CD8-positive, alpha-beta memory T cell (primary cell): ENCODE measurements at regions not wholly inside any gene's neighbourhood (a gene's known extent, or its start where the extent isn't known, plus 50 kb on each side); places are given as distances from the start of the nearest gene placed in this dataset.

Experiments
- CTCF ChIA-PET: fragments of 350-600 bp; sonication (Branson Sonifier 250); formaldehyde crosslinking; loops from one replicate; lab custom pipeline; 2021; ENCODE audit warnings: antibody characterized with exemption; lab: Charles Lee
- POLR2A ChIA-PET: fragments of 350-600 bp; sonication (Branson Sonifier 250); formaldehyde crosslinking; loops from one replicate; lab custom pipeline; 2021; ENCODE audit warnings: antibody characterized with exemption; lab: Charles Lee
- DNase-seq, 5 donors: peaks; one replicate each; pipeline versions ENCODE4 v3.0.0 to v3.0.0-alpha.2; 2020 to 2022; ENCODE audit warnings: mixed read lengths in 1 of 5
- H3K27ac ChIP-seq: one replicate; pipeline ENCODE4 v1.7.0; 2013; ENCODE audit warnings: low read depth, mild to moderate bottlenecking, low read length, moderate library complexity
- H3K27me3 ChIP-seq: 2 replicates; pipeline ENCODE4 v1.7.0; 2013; ENCODE audit warnings: low read length, mild to moderate bottlenecking; ENCODE audit not compliant: insufficient read depth, poor library complexity, severe bottlenecking
- H3K36me3 ChIP-seq: 2 replicates; pipeline ENCODE4 v1.7.0; 2013; ENCODE audit warnings: mild to moderate bottlenecking, low read length, moderate library complexity; ENCODE audit not compliant: insufficient read depth
- H3K4me1 ChIP-seq: 2 replicates; pipeline ENCODE4 v1.7.0; 2013; ENCODE audit warnings: mild to moderate bottlenecking, low read length, moderate library complexity; ENCODE audit not compliant: insufficient read depth
- H3K4me3 ChIP-seq: 2 replicates; pipeline ENCODE4 v1.7.0; 2013; ENCODE audit warnings: mild to moderate bottlenecking, low read length
- H3K9me3 ChIP-seq: 2 replicates; pipeline ENCODE4 v1.7.0; 2013; ENCODE audit warnings: mild to moderate bottlenecking, low read length
- H3K27ac Mint-ChIP-seq, 8 donors: one replicate each; pipeline ENCODE4 v1.8.0; 2020 to 2021; ENCODE audit warnings: mixed read lengths in 8 of 8, mild to moderate bottlenecking in 6 of 8, inconsistent platforms in 3 of 8, moderate library complexity in 3 of 8
- H3K27me3 Mint-ChIP-seq, 2 donors: one replicate each; pipeline ENCODE4 v1.8.0; 2020 to 2021; ENCODE audit warnings: mixed read lengths in 2 of 2, mild to moderate bottlenecking in 1 of 2, moderate library complexity in 1 of 2
- H3K36me3 Mint-ChIP-seq, 3 donors: one replicate each; pipeline ENCODE4 v1.8.0; 2020 to 2021; ENCODE audit warnings: mixed read lengths in 3 of 3, inconsistent platforms in 1 of 3, mild to moderate bottlenecking in 1 of 3
- H3K4me1 Mint-ChIP-seq, 3 donors: one replicate each; pipeline ENCODE4 v1.8.0; 2020 to 2021; ENCODE audit warnings: mixed read lengths in 3 of 3, inconsistent platforms in 1 of 3, mild to moderate bottlenecking in 1 of 3
- H3K4me3 Mint-ChIP-seq, 7 donors: one replicate each; pipeline ENCODE4 v1.8.0; 2020 to 2021; ENCODE audit warnings: mixed read lengths in 7 of 7, mild to moderate bottlenecking in 6 of 7, moderate library complexity in 4 of 7, inconsistent platforms in 2 of 7
- H3K9me3 Mint-ChIP-seq, 5 donors: one replicate each; pipeline ENCODE4 v1.8.0; 2020 to 2022; ENCODE audit warnings: mixed read lengths in 5 of 5, mild to moderate bottlenecking in 3 of 5, moderate library complexity in 2 of 5, inconsistent platforms in 1 of 5

DNA sequence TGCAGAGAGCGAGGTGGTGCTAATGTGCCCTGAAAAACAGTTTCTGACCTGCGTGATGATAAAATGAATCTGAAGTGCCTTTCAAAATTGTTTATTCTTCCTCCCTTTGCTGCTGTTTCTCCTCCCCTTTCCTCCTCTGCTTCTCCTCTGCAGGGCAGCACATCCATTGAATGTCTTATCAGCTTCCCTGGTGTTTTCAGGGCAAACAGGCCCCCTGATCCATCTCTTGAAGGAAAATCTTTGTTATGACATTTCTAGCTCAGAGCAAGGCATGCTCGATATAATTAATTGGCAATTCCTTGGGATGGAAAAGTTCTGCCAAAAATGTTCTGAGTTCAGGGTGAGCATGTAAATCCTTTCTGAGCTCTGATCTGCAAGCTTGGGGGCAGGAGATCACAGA lies 364.2 kb upstream of the ZNF32 start:
- no peaks in the 10 kb centered on the region for H3K4me1 Mint-ChIP-seq
- H3K36me3 Mint-ChIP-seq, result no peaks in the 10 kb centered on the region
- CTCF ChIA-PET, result no interaction called here
- Histone ChIP-seq H3K27me3 (no peaks in the 10 kb centered on the region), H3K27ac (no peak overlapping the region), H3K4me1 (no peaks in the 10 kb centered on the region), H3K9me3 (no peaks in the 10 kb centered on the region), H3K4me3 (no peak overlapping the region), H3K36me3 (no peaks in the 10 kb centered on the region)
- no peak overlapping the region for H3K27ac Mint-ChIP-seq
- H3K27me3 Mint-ChIP-seq, result peaks cover 5 to 18% of the 10 kb centered on the region in 2 donors
- no peaks in the 10 kb centered on the region for H3K9me3 Mint-ChIP-seq
- H3K4me3 Mint-ChIP-seq, result no peak overlapping the region
- no peak for DNase-seq
- POLR2A ChIA-PET, result no interaction called here

DNA sequence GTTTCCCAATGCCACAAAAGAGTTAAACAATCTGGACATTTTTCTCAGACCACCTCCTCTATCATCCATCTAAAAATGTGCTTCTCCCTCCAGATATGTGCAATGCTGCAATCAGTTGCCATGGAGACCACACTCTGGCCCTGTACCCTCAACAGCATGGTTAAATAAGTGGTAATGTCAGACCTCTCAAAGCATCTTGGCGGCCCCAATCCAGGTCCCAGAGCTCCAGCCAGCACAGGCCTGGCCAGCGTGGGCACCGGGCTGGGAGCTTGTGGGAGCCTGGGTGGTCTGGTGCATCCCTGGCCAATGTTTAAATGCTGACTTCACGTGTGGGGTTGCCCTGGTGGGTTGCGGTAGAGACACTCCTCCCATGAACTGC lies 362.9 kb upstream of the ZNF32 start:
- no peaks in the 10 kb centered on the region for H3K9me3 Mint-ChIP-seq
- H3K4me3 Mint-ChIP-seq, result no peak overlapping the region
- H3K36me3 Mint-ChIP-seq, result no peaks in the 10 kb centered on the region
- H3K27me3 Mint-ChIP-seq, result peaks cover 11 to 16% of the 10 kb centered on the region in 2 donors
- H3K4me3 ChIP-seq, result no peak overlapping the region
- no peak for DNase-seq
- H3K9me3 ChIP-seq, result no peaks in the 10 kb centered on the region
- H3K36me3 ChIP-seq, result no peaks in the 10 kb centered on the region
- no peak overlapping the region for H3K27ac Mint-ChIP-seq
- H3K4me1 ChIP-seq, result no peaks in the 10 kb centered on the region
- CTCF ChIA-PET, result interaction anchor here (0.7 kb wide), 1 partner anchor 322 kb away, joined by 3 read pairs; no protein-coding TSS in a partner anchor
- H3K27ac ChIP-seq, result no peak overlapping the region
- POLR2A ChIA-PET, result no interaction called here
- H3K27me3 ChIP-seq, result no peaks in the 10 kb centered on the region
- H3K4me1 Mint-ChIP-seq, result no peaks in the 10 kb centered on the region

DNA sequence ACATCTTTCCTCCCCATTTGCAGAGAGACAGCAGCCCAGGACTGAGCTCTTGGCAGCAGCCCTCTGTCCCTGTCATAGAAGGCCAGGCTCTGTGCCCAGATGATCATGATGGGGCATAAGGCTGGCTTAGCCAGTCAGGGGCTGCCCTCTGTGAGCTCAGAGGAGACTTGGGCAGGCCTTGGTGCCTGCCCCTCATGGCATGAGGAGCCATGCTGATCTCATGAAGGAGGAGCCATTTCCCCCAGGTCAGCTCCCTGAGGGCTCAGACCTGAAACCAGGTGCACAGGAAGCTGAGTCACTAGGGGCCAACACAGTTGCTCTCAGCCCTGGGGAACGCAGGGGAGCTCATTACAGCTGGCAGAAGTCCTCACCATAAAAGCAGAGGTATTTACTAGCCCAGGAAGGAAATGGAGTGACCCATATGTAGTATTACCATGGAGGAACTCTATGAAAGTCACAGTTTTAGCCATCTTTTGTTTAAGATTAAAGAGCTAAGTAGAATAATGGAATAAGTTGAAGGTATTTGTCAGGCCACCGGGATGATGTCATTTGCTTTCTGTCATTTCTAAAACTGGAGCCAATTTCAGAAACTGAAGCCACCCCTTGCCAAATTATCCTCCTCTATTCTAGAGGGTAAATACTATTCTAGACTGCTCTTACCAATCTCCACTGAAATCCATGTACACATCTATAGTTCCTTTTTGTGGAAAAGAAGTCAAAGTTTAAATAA lies 362.4 kb upstream of the ZNF32 start:
- POLR2A ChIA-PET, result no interaction called here
- Histone ChIP-seq H3K9me3 (no peaks in the 10 kb centered on the region), H3K27me3 (no peaks in the 10 kb centered on the region), H3K4me1 (no peaks in the 10 kb centered on the region), H3K36me3 (no peaks in the 10 kb centered on the region), H3K4me3 (no peak overlapping the region), H3K27ac (no peak overlapping the region)
- DNase-seq, result no peak
- no peaks in the 10 kb centered on the region for H3K36me3 Mint-ChIP-seq
- no peaks in the 10 kb centered on the region for H3K4me1 Mint-ChIP-seq
- H3K4me3 Mint-ChIP-seq, result no peak overlapping the region
- CTCF ChIA-PET, result no interaction called here
- H3K9me3 Mint-ChIP-seq, result no peaks in the 10 kb centered on the region
- H3K27ac Mint-ChIP-seq, result no peak overlapping the region
- H3K27me3 Mint-ChIP-seq, result peaks cover 11 to 14% of the 10 kb centered on the region in 2 donors

DNA sequence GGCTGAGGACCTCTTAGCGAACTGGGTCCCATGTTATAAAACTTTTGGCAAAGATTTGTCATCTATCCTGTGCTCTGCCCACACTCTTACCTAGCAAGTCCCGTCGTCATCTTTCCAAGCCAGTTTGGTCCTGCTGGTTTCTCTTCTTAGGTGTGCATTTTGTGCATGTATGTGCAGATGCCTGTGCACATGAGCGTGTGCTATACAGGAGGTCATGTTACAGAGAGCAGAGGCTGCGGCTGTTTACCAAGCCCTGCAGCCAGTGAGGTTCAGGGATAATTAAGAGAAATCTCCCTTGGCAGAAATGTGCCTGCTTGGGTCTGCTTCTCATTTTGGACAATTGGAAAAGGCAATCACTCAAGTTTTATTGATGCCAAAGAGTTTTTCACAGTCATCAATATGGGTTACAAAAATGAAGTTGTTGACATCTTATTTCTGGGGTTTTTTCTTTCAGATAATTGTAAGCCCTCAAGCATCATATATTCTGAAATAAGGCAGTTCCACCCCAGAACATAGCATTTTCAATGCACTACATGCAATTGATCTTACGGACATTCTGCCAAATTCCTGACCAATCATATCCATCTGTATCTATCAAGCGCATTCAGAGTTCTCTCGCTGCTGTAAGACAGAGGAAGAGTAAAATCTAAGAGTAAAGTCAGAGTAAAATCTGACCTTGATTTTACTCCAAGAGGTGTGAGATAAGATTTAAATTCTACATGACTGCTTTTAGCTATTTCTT lies 361.4 kb upstream of the ZNF32 start:
- H3K9me3 Mint-ChIP-seq, result no peaks in the 10 kb centered on the region
- DNase-seq, result no peak
- H3K27ac Mint-ChIP-seq, result no peak overlapping the region
- H3K4me3 ChIP-seq, result no peak overlapping the region
- ChIA-PET CTCF (no interaction called here), POLR2A (no interaction called here)
- no peaks in the 10 kb centered on the region for H3K27me3 ChIP-seq
- no peaks in the 10 kb centered on the region for H3K36me3 Mint-ChIP-seq
- no peaks in the 10 kb centered on the region for H3K9me3 ChIP-seq
- no peaks in the 10 kb centered on the region for H3K4me1 Mint-ChIP-seq
- no peak overlapping the region for H3K4me3 Mint-ChIP-seq
- H3K27me3 Mint-ChIP-seq, result peaks cover 8 to 14% of the 10 kb centered on the region in 2 donors
- H3K27ac ChIP-seq, result no peak overlapping the region
- no peaks in the 10 kb centered on the region for H3K4me1 ChIP-seq
- no peaks in the 10 kb centered on the region for H3K36me3 ChIP-seq

DNA sequence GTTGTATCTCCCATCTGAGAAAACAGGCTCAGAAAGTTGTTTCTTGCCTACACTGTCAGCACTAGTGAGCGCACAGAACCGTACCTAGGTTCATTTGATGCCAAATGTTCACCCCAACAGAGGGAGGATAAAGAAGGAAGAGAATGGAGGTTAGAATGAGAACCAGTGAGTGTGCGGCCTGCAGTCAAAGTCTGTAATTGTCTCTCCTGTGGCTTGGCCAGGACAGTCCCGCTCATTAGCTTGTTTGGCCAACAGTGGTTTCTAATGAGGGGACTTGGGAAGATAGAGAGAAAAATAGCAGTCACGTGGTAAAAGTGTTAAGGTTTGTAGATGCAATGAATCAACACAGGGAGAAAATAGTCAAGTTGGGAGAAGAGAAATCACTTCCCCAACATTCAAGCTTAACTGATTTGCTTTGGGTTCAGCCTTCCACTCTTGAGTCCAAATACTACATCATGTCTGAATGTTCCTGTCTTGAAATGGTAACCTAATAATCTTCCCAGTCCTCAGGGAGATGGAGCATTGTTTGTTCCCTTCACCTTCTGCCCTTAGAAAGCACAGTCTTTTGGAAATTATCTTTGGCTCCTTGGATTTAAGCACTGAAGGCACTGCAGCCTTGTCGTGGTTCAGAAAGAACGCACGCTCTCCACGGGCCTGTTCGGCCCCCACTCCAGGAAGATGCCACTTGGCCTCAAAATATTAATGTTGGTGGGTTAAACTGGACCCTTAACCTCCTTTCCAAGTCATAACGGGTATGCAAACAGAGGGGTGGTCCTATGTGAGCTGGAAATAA lies 360.4 kb upstream of the ZNF32 start:
- Mint-ChIP-seq H3K27ac (no peak overlapping the region), H3K4me1 (no peaks in the 10 kb centered on the region), H3K9me3 (no peaks in the 10 kb centered on the region), H3K4me3 (no peak overlapping the region), H3K27me3 (peaks cover 0 to 10% of the 10 kb centered on the region in 2 donors), H3K36me3 (no peaks in the 10 kb centered on the region)
- Histone ChIP-seq H3K27me3 (no peaks in the 10 kb centered on the region), H3K4me1 (no peaks in the 10 kb centered on the region), H3K36me3 (no peaks in the 10 kb centered on the region), H3K4me3 (no peak overlapping the region), H3K27ac (no peak overlapping the region), H3K9me3 (no peaks in the 10 kb centered on the region)
- no peak for DNase-seq
- CTCF ChIA-PET, result no interaction called here
- POLR2A ChIA-PET, result no interaction called here

DNA sequence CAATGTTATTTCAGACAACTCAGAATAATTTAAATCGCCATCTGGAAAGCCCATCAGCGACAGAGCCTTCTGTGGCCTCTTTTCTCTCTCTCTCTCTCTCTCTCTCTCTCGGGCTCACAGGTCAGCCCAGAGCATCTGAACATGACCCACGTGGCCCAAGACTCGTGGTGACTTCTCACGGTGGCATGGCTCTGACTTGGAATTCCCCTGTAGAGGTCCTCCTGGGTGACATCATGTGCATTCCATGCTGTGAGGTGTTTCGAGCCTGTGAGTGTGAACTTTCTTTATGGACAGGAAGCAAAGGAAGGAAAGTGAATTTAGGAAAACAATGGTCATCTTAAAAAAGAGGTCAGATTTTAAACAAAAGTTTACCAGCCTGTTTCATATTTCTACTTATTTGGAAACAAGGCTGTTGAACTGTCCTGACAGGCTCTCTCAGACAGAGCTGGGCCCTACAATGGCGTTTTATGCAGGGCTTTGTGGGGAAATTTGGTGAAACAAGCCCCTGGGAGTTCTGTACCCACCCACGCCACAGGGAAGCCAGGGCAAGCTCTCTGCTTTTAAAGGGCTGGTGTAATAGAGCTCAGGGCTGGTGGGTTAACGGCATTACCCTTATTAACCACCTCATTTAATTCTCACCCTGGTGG lies 359.7 kb upstream of the ZNF32 start:
- H3K9me3 ChIP-seq, result no peaks in the 10 kb centered on the region
- no peaks in the 10 kb centered on the region for H3K4me1 ChIP-seq
- no peak for DNase-seq
- H3K27me3 Mint-ChIP-seq, result peaks cover 4 to 9% of the 10 kb centered on the region in 2 donors
- CTCF ChIA-PET, result no interaction called here
- no peaks in the 10 kb centered on the region for H3K36me3 ChIP-seq
- POLR2A ChIA-PET, result no interaction called here
- H3K4me3 Mint-ChIP-seq, result no peak overlapping the region
- no peak overlapping the region for H3K27ac Mint-ChIP-seq
- H3K4me3 ChIP-seq, result no peak overlapping the region
- H3K4me1 Mint-ChIP-seq, result no peaks in the 10 kb centered on the region
- no peaks in the 10 kb centered on the region for H3K36me3 Mint-ChIP-seq
- H3K27me3 ChIP-seq, result no peaks in the 10 kb centered on the region
- H3K27ac ChIP-seq, result no peak overlapping the region
- no peaks in the 10 kb centered on the region for H3K9me3 Mint-ChIP-seq

DNA sequence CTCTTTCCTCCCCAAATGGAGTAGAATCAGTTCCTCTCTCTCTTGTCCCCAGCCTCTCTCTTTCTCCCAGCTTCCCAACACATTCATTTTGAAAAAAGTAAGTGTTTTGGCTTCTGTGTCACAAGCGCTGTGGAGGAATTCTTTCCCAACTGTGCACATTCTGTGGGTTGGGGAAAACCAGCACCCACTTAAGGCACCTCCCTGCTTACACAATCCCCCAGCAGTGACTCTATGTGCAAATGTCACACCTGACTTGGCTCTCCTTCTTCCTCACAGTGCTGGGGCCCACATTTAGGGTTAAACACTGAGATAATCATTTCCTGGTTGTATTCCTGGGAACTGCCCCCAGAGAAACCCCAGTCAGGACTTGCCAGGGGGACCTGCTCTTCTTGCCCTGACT lies 358.1 kb upstream of the ZNF32 start:
- CTCF ChIA-PET, result no interaction called here
- no peaks in the 10 kb centered on the region for H3K4me1 Mint-ChIP-seq
- Histone ChIP-seq H3K9me3 (no peaks in the 10 kb centered on the region), H3K4me1 (no peaks in the 10 kb centered on the region), H3K27me3 (no peaks in the 10 kb centered on the region), H3K4me3 (no peak overlapping the region), H3K36me3 (no peaks in the 10 kb centered on the region), H3K27ac (no peak overlapping the region)
- H3K27ac Mint-ChIP-seq, result no peak overlapping the region
- no peak for DNase-seq
- H3K9me3 Mint-ChIP-seq, result no peaks in the 10 kb centered on the region
- H3K36me3 Mint-ChIP-seq, result no peaks in the 10 kb centered on the region
- peaks cover 6 to 11% of the 10 kb centered on the region in 2 donors for H3K27me3 Mint-ChIP-seq
- POLR2A ChIA-PET, result no interaction called here
- H3K4me3 Mint-ChIP-seq, result no peak overlapping the region

DNA sequence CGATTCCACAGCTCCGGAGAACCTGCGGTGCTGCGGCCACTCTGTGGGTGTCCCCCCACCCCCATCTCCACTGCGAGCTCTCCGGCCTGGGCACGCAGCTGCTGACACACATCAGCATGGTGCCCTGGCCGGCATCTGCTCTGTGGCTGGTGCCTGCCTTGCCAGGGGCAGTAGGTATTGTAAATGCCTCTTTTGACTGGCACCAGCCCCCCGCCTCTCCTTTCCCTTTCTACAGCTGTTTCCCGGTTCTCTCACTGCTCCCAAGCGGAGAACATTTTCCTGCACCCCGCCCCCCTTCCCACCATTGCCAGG lies 357.1 kb upstream of the ZNF32 start:
- no peak overlapping the region for H3K4me3 ChIP-seq
- CTCF ChIA-PET, result no interaction called here
- no peaks in the 10 kb centered on the region for H3K9me3 ChIP-seq
- no peaks in the 10 kb centered on the region for H3K36me3 Mint-ChIP-seq
- no peak overlapping the region for H3K27ac Mint-ChIP-seq
- POLR2A ChIA-PET, result no interaction called here
- H3K4me1 Mint-ChIP-seq, result no peaks in the 10 kb centered on the region
- DNase-seq, result no peak
- no peak overlapping the region for H3K27ac ChIP-seq
- no peaks in the 10 kb centered on the region for H3K4me1 ChIP-seq
- H3K36me3 ChIP-seq, result no peaks in the 10 kb centered on the region
- H3K27me3 Mint-ChIP-seq, result peaks cover 11% of the 10 kb centered on the region in 2 donors
- no peaks in the 10 kb centered on the region for H3K27me3 ChIP-seq
- no peak overlapping the region for H3K4me3 Mint-ChIP-seq
- no peaks in the 10 kb centered on the region for H3K9me3 Mint-ChIP-seq
